MM.1S (cell line): ENCODE measurements at regions not wholly inside any gene's neighbourhood (a gene's known extent, or its start where the extent isn't known, plus 50 kb on each side); places are given as distances from the start of the nearest gene placed in this dataset.

Experiments used
- DNase-seq: peaks from one replicate; pipeline ENCODE4 v3.0.0-alpha.2; 2015
- H2AFZ ChIP-seq: fragments of 300-600 bp; sonication (generic); 2 replicates; pipeline ENCODE4 v1.6.0; 2016; ENCODE audit warnings: antibody characterized with exemption, low read length
- H3F3A ChIP-seq: fragments of 300-600 bp; sonication (generic); 2 replicates; pipeline ENCODE4 v1.6.1; 2016; ENCODE audit warnings: mild to moderate bottlenecking, antibody characterized with exemption, low read length, moderate library complexity, mixed read lengths; ENCODE audit not compliant: insufficient read depth
- H3K27ac ChIP-seq: fragments of 300-600 bp; sonication (generic); 2 replicates; pipeline ENCODE4 v1.5.1; 2016; ENCODE audit warnings: mild to moderate bottlenecking, low read length
- H3K27me3 ChIP-seq: fragments of 300-600 bp; sonication (generic); replicated peaks from 2 replicates; pipeline ENCODE4 v1.6.0; 2016; ENCODE audit warnings: low read length; ENCODE audit not compliant: insufficient read depth
- H3K36me3 ChIP-seq: fragments of 300-600 bp; sonication (generic); replicated peaks from 2 replicates; pipeline ENCODE4 v1.6.1; 2016; ENCODE audit warnings: mild to moderate bottlenecking, low read length, mixed read lengths; ENCODE audit not compliant: insufficient read depth
- H3K4me1 ChIP-seq: fragments of 300-600 bp; sonication (generic); 2 replicates; pipeline ENCODE4 v1.6.1; 2016; ENCODE audit warnings: low read length, mixed read lengths
- H3K4me2 ChIP-seq: fragments of 300-600 bp; sonication (generic); 2 replicates; pipeline ENCODE4 v1.6.0; 2016; ENCODE audit warnings: low read depth, low read length
- H3K4me3 ChIP-seq: fragments of 300-600 bp; sonication (generic); 2 replicates; pipeline ENCODE4 v1.5.1; 2016; ENCODE audit warnings: low read length, mixed read lengths
- H3K79me2 ChIP-seq: fragments of 300-600 bp; sonication (generic); 2 replicates; pipeline ENCODE4 v1.6.1; 2016; ENCODE audit warnings: mixed run types, low read length, mixed read lengths
- H3K9ac ChIP-seq: fragments of 300-600 bp; sonication (generic); 2 replicates; pipeline ENCODE4 v1.6.1; 2016; ENCODE audit warnings: low read length, mixed read lengths
- H3K9me2 ChIP-seq: fragments of 300-600 bp; sonication (generic); replicated peaks from 2 replicates; pipeline ENCODE4 v1.6.1; 2016; ENCODE audit warnings: mild to moderate bottlenecking, low read length, mixed read lengths; ENCODE audit not compliant: insufficient read depth
- H3K9me3 ChIP-seq: fragments of 300-600 bp; sonication (generic); replicated peaks from 2 replicates; pipeline ENCODE4 v1.6.1; 2016; ENCODE audit warnings: mild to moderate bottlenecking, low read length, mixed read lengths; ENCODE audit not compliant: insufficient read depth
- H4K20me1 ChIP-seq: fragments of 300-600 bp; sonication (generic); 2 replicates; pipeline ENCODE4 v1.6.1; 2016; ENCODE audit warnings: mild to moderate bottlenecking, low read length, moderate library complexity, mixed read lengths; ENCODE audit not compliant: insufficient read depth
- EZH2 ChIP-seq: fragments of 300-600 bp; sonication (generic); optimal IDR thresholded peaks from 2 replicates; pipeline ENCODE3; 2017; ENCODE audit warnings: low read depth, mild to moderate bottlenecking, antibody characterized with exemption, low read length, mixed read lengths
- EZH2phosphoT487 ChIP-seq: fragments of 300-600 bp; sonication (generic); IDR thresholded peaks from 2 replicates; pipeline ENCODE4 v1.6.1; 2018; ENCODE audit warnings: antibody characterized with exemption, low read length
- TF ChIP-seq, protein P1 (sequence below): fragments of 300-600 bp; sonication (generic); IDR thresholded peaks from 2 replicates; pipeline ENCODE4 v1.5.1; 2016; ENCODE audit warnings: antibody characterized with exemption, low read length, mixed read lengths

DNA sequence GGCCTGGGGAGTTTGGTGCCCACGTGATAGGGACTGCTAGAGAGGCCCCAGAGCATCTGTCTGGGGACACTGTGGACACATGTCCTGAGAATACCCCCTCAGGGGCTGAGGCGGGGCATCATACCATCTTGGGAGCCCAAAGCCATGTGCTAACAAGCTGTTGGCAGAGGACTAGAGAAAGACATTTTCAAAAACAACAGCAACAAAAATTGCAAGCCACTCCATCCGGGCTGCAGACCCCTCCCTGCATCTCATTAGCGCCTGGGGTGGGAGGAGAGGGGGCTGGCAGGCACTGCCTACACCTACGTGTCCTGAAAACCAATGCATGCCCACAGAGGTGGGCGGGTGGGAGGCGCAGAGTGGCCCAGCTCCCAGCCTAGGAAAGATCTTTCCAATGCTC lies 507.4 kb upstream of the PODXL start:
- Histone ChIP-seq H3K4me1 (peaks cover 20% of the 10 kb centered on the region), H3K27me3 (no peaks in the 10 kb centered on the region), H3K27ac (no peak overlapping the region), H3F3A (0 out of 2 replicates have a peak, but pooled peaks cover 5% of the 10 kb centered on the region), H3K4me3 (no peak overlapping the region), H3K9ac (no peak overlapping the region), H4K20me1 (no peaks in the 10 kb centered on the region), H2AFZ (no peak overlapping the region), H3K9me2 (no peaks in the 10 kb centered on the region), H3K79me2 (no peaks in the 10 kb centered on the region), H3K36me3 (no peaks in the 10 kb centered on the region), H3K4me2 (no peak overlapping the region), H3K9me3 (no peaks in the 10 kb centered on the region)
- DNase-seq: no peak
- TF ChIP-seq EZH2phosphoT487 (no peak), EZH2 (no peak)
- TF ChIP-seq, protein P1, sequence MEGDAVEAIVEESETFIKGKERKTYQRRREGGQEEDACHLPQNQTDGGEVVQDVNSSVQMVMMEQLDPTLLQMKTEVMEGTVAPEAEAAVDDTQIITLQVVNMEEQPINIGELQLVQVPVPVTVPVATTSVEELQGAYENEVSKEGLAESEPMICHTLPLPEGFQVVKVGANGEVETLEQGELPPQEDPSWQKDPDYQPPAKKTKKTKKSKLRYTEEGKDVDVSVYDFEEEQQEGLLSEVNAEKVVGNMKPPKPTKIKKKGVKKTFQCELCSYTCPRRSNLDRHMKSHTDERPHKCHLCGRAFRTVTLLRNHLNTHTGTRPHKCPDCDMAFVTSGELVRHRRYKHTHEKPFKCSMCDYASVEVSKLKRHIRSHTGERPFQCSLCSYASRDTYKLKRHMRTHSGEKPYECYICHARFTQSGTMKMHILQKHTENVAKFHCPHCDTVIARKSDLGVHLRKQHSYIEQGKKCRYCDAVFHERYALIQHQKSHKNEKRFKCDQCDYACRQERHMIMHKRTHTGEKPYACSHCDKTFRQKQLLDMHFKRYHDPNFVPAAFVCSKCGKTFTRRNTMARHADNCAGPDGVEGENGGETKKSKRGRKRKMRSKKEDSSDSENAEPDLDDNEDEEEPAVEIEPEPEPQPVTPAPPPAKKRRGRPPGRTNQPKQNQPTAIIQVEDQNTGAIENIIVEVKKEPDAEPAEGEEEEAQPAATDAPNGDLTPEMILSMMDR: no peak

DNA sequence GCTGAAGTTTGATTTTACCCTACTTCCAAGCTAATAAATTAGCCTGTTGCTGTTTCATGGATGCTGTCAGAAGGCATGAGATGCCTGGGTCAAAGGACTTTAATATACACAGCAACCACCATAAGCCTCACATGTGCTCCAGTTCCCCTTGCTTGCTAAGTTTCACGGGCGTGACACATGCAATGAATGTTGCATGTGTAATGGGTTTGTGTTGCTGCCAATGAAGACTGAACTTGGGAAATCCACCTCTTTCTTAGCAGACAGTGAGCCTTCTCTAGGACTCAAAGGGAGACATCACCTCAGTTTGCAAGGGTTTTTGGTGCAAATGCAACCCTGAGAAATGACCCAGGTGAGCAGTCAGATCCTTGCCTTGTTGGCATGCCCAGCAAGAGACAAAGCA lies 505.5 kb upstream of the PODXL start:
- Histone ChIP-seq H2AFZ (no peak overlapping the region), H3K4me2 (no peak overlapping the region), H3K4me1 (peaks cover 20% of the 10 kb centered on the region), H4K20me1 (no peaks in the 10 kb centered on the region), H3K4me3 (no peak overlapping the region), H3K9me2 (no peaks in the 10 kb centered on the region), H3K79me2 (no peaks in the 10 kb centered on the region), H3K9me3 (no peaks in the 10 kb centered on the region), H3F3A (0 out of 2 replicates have a peak, but pooled peaks cover 5% of the 10 kb centered on the region), H3K27ac (no peak overlapping the region), H3K9ac (no peak overlapping the region), H3K27me3 (no peaks in the 10 kb centered on the region), H3K36me3 (no peaks in the 10 kb centered on the region)
- no peak for DNase-seq
- no peak for TF ChIP-seq EZH2phosphoT487
- no peak for TF ChIP-seq EZH2
- TF ChIP-seq, protein P1: no peak

DNA sequence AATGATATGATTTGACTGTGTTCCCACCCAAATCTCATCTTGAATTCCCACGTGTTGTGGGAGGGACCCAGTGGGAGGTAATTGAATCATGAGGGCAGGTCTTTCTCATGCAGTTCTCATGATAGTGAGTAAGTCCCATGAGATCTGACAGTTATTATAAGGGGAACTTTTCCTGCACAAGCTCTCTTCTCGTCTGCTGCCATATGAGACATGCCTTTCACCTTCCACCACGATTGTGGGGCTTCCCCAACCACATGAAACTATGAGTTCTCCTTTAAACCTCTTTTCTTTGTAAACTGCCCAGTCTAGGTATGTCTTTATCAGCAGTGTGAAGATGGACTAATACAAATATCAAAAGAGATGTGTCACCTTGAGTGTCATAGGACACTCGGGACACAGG lies 502.7 kb upstream of the PODXL start:
- TF ChIP-seq EZH2 (no peak), EZH2phosphoT487 (no peak)
- TF ChIP-seq, protein P1: no peak
- Histone ChIP-seq H3K79me2 (no peaks in the 10 kb centered on the region), H3K4me3 (no peak overlapping the region), H3K27me3 (no peaks in the 10 kb centered on the region), H3F3A (0 out of 2 replicates have a peak, but pooled peaks cover 5% of the 10 kb centered on the region), H2AFZ (no peak overlapping the region), H3K9ac (no peak overlapping the region), H3K36me3 (no peaks in the 10 kb centered on the region), H4K20me1 (no peaks in the 10 kb centered on the region), H3K9me2 (no peaks in the 10 kb centered on the region), H3K27ac (no peak overlapping the region), H3K4me1 (peaks cover 9% of the 10 kb centered on the region), H3K9me3 (no peaks in the 10 kb centered on the region), H3K4me2 (0 out of 2 replicates have a peak overlapping the region, but pooled peaks have one; percentile 1)
- DNase-seq: peak; percentile 90
